Loucy (cell line): ENCODE measurements at regions not wholly inside any gene's neighbourhood (a gene's known extent, or its start where the extent isn't known, plus 50 kb on each side); places are given as distances from the start of the nearest gene placed in this dataset.
A peak's percentile ranks its signal among the peaks of the same experiment; 100 is the strongest.

Experiments used
- H2AFZ ChIP-seq: fragments of 200-600 bp; sonication (generic); 2 replicates; pipeline ENCODE4 v1.6.0; 2016; ENCODE audit warnings: antibody characterized with exemption, mild to moderate bottlenecking, low read length, moderate library complexity
- H3F3A ChIP-seq: fragments of 200-600 bp; 2 replicates; pipeline ENCODE4 v1.6.0; 2016; ENCODE audit warnings: antibody characterized with exemption, low read depth, mild to moderate bottlenecking
- H3K27me3 ChIP-seq: fragments of 200-600 bp; sonication (generic); 2 replicates; pipeline ENCODE4 v1.6.1; 2014; ENCODE audit warnings: low read length, mild to moderate bottlenecking; ENCODE audit not compliant: insufficient read depth, poor library complexity, severe bottlenecking
- H3K36me3 ChIP-seq: fragments of 200-600 bp; sonication (generic); 2 replicates; pipeline ENCODE4 v1.6.1; 2016; ENCODE audit warnings: low read length; ENCODE audit not compliant: insufficient read depth
- H3K4me1 ChIP-seq: fragments of 200-600 bp; sonication (generic); 2 replicates; pipeline ENCODE4 v1.5.1; 2014; ENCODE audit warnings: low read length, mild to moderate bottlenecking; ENCODE audit not compliant: insufficient read depth, poor library complexity, severe bottlenecking
- H3K4me2 ChIP-seq: fragments of 200-600 bp; sonication (generic); 2 replicates; pipeline ENCODE4 v1.6.0; 2014; ENCODE audit warnings: antibody characterized with exemption, low read length, low read depth, mild to moderate bottlenecking; ENCODE audit not compliant: poor library complexity, severe bottlenecking
- H3K4me3 ChIP-seq: fragments of 200-600 bp; sonication (generic); 2 replicates; pipeline ENCODE4 v1.5.1; 2014; ENCODE audit warnings: low read length, mild to moderate bottlenecking, mixed read lengths; ENCODE audit not compliant: poor library complexity, severe bottlenecking
- H3K79me2 ChIP-seq: fragments of 200-600 bp; sonication (generic); 2 replicates; pipeline ENCODE4 v1.6.1; 2014; ENCODE audit warnings: low read length; ENCODE audit not compliant: insufficient read depth
- H3K9ac ChIP-seq: fragments of 200-600 bp; sonication (generic); 2 replicates; pipeline ENCODE4 v1.6.0; 2014; ENCODE audit warnings: mild to moderate bottlenecking, low read depth, low read length, moderate library complexity; ENCODE audit not compliant: poor library complexity, severe bottlenecking
- H3K9me2 ChIP-seq: fragments of 200-600 bp; sonication (generic); replicated peaks from 2 replicates; pipeline ENCODE4 v1.6.1; 2016; ENCODE audit warnings: low read depth, low read length, mixed read lengths
- H3K9me3 ChIP-seq: fragments of 200-600 bp; sonication (generic); 2 replicates; pipeline ENCODE4 v1.6.1; 2014; ENCODE audit warnings: mild to moderate bottlenecking, antibody characterized with exemption, low read length, low read depth; ENCODE audit not compliant: insufficient read depth
- H4K20me1 ChIP-seq: fragments of 200-600 bp; sonication (generic); 2 replicates; pipeline ENCODE4 v1.6.0; 2014; ENCODE audit warnings: antibody characterized with exemption, low read length, mild to moderate bottlenecking; ENCODE audit not compliant: insufficient read depth, poor library complexity, severe bottlenecking
- CTCF ChIP-seq: fragments of 200-600 bp; sonication (generic); conservative IDR thresholded peaks from 2 replicates; pipeline ENCODE4 v1.5.1; 2014; ENCODE audit warnings: mild to moderate bottlenecking, antibody characterized with exemption, low read length
- EZH2phosphoT487 ChIP-seq: fragments of 200-600 bp; IDR thresholded peaks from 2 replicates; pipeline ENCODE4 v1.6.1; 2018; ENCODE audit warnings: antibody characterized with exemption, mild to moderate bottlenecking, moderate library complexity, borderline replicate concordance

- H2AFZ ChIP-seq = no peak overlapping the region
- H3K27me3 ChIP-seq = no peaks in the 10 kb centered on the region
- no peaks in the 10 kb centered on the region for H3K79me2 ChIP-seq
- no peak overlapping the region for H3K4me3 ChIP-seq
- TF ChIP-seq CTCF = no peak
- no peak for TF ChIP-seq EZH2phosphoT487
- H3K9me3 ChIP-seq = no peaks in the 10 kb centered on the region
- H3F3A ChIP-seq = no peaks in the 10 kb centered on the region
- H3K36me3 ChIP-seq = no peaks in the 10 kb centered on the region
- no peaks in the 10 kb centered on the region for H4K20me1 ChIP-seq
- no peak overlapping the region for H3K4me2 ChIP-seq
- H3K4me1 ChIP-seq = peaks cover 50% of the 10 kb centered on the region
- H3K9ac ChIP-seq = no peak overlapping the region
- no peaks in the 10 kb centered on the region for H3K9me2 ChIP-seq
Measured at GRCh38 chr12:89238593-89238992, 113.7 kb downstream of the DUSP6 start.

GRCh38 chr12:89237763-89238162 is 114.5 kb downstream of the DUSP6 start:
- no peaks in the 10 kb centered on the region for H4K20me1 ChIP-seq
- no peaks in the 10 kb centered on the region for H3F3A ChIP-seq
- H3K4me1 ChIP-seq = peaks cover 47% of the 10 kb centered on the region
- no peak overlapping the region for H3K4me3 ChIP-seq
- no peaks in the 10 kb centered on the region for H3K9me2 ChIP-seq
- H3K79me2 ChIP-seq = no peaks in the 10 kb centered on the region
- no peaks in the 10 kb centered on the region for H3K27me3 ChIP-seq
- TF ChIP-seq EZH2phosphoT487 (no peak), CTCF (no peak)
- no peaks in the 10 kb centered on the region for H3K9me3 ChIP-seq
- no peak overlapping the region for H3K9ac ChIP-seq
- no peaks in the 10 kb centered on the region for H3K36me3 ChIP-seq
- H3K4me2 ChIP-seq = no peak overlapping the region
- H2AFZ ChIP-seq = no peak overlapping the region

- peak overlapping the region; percentile 63 for H3K4me2 ChIP-seq
- H3K27me3 ChIP-seq = no peaks in the 10 kb centered on the region
- no peaks in the 10 kb centered on the region for H3K9me3 ChIP-seq
- no peaks in the 10 kb centered on the region for H3K9me2 ChIP-seq
- H3K4me3 ChIP-seq = no peak overlapping the region
- no peaks in the 10 kb centered on the region for H4K20me1 ChIP-seq
- H3K36me3 ChIP-seq = no peaks in the 10 kb centered on the region
- H3K79me2 ChIP-seq = no peaks in the 10 kb centered on the region
- H3K9ac ChIP-seq = no peak overlapping the region
- no peaks in the 10 kb centered on the region; the same call in 1 of the 2 replicates for H3F3A ChIP-seq
- no peak for TF ChIP-seq CTCF
- TF ChIP-seq EZH2phosphoT487 = no peak
- H3K4me1 ChIP-seq = peaks cover 53% of the 10 kb centered on the region
- H2AFZ ChIP-seq = no peak overlapping the region
Measured at GRCh38 chr12:89236748-89237383, 115.4 kb downstream of the DUSP6 start.
